ENCODE measurements at regions not wholly inside any gene's neighbourhood (a gene's known extent, or its start where the extent isn't known, plus 50 kb on each side); places are given as distances from the start of the nearest gene placed in this dataset.

- Mint-ChIP-seq H3K4me3 (no peak overlapping the region), H3K9me3 (no peaks in the 10 kb centered on the region), H3K27ac (no peak overlapping the region), H3K27me3 (no peaks in the 10 kb centered on the region), H3K36me3 (ENCODE audit: low read depth) (no peaks in the 10 kb centered on the region), H3K4me1 (ENCODE audit: low read depth) (peaks cover 10% of the 10 kb centered on the region)
- ChIA-PET CTCF (no interaction called here), POLR2A (no interaction called here)
- ATAC-seq (no peak), DNase-seq (no peak)
- no peak for TF ChIP-seq CTCF (IDR thresholded peaks at IDR 0.05)
- intact Hi-C loops (cut with micrococcal nuclease), result no loop called here
Observed at GRCh38 chr20:50263831-50264230, 73.2 kb downstream of the CEBPB start.

- Mint-ChIP-seq H3K4me1 (ENCODE audit: low read depth) (peaks cover 10% of the 10 kb centered on the region), H3K9me3 (no peaks in the 10 kb centered on the region), H3K27ac (no peak overlapping the region), H3K36me3 (ENCODE audit: low read depth) (no peaks in the 10 kb centered on the region), H3K4me3 (no peak overlapping the region), H3K27me3 (no peaks in the 10 kb centered on the region)
- CTCF ChIA-PET, result no interaction called here
- ATAC-seq (no peak), DNase-seq (no peak)
- POLR2A ChIA-PET, result no interaction called here
- intact Hi-C loops (cut with micrococcal nuclease), result no loop called here
- TF ChIP-seq CTCF (IDR thresholded peaks at IDR 0.05), result no peak
Observed at GRCh38 chr20:50264534-50265145, 74.0 kb downstream of the CEBPB start.

- Mint-ChIP-seq H3K36me3 (ENCODE audit: low read depth) (no peaks in the 10 kb centered on the region), H3K27ac (no peak overlapping the region), H3K4me3 (no peak overlapping the region), H3K27me3 (peaks cover 2% of the 10 kb centered on the region), H3K9me3 (no peaks in the 10 kb centered on the region), H3K4me1 (ENCODE audit: low read depth) (peaks cover 5% of the 10 kb centered on the region)
- intact Hi-C loops (cut with micrococcal nuclease), result no loop called here
- ChIA-PET CTCF (interaction anchor here (1.2 kb wide), 1 partner anchor 31 kb away, joined by 4 read pairs; no protein-coding TSS in a partner anchor), POLR2A (no interaction called here)
- ATAC-seq (no peak), DNase-seq (no peak)
- TF ChIP-seq CTCF (IDR thresholded peaks at IDR 0.05), result no peak
Observed at GRCh38 chr20:50265245-50265946, 74.8 kb downstream of the CEBPB start.

GRCh38 chr20:50266293-50267040 is 75.8 kb downstream of the CEBPB start:
- TF ChIP-seq CTCF (IDR thresholded peaks at IDR 0.05), result no peak
- ChIA-PET CTCF (interaction anchor here (0.6 to 1.2 kb wide), 2 partner anchors 30 to 466 kb away, joined by 3 to 4 read pairs; no protein-coding TSS in a partner anchor), POLR2A (no interaction called here)
- intact Hi-C loops (cut with micrococcal nuclease), result no loop called here
- Mint-ChIP-seq H3K27me3 (peaks cover 11% of the 10 kb centered on the region), H3K27ac (no peak overlapping the region), H3K9me3 (no peaks in the 10 kb centered on the region), H3K4me3 (no peak overlapping the region), H3K4me1 (ENCODE audit: low read depth) (peaks cover 2% of the 10 kb centered on the region), H3K36me3 (ENCODE audit: low read depth) (no peaks in the 10 kb centered on the region)
- ATAC-seq (no peak), DNase-seq (no peak)
